WERI-Rb-1 (cell line): ENCODE measurements at regions not wholly inside any gene's neighbourhood (a gene's known extent, or its start where the extent isn't known, plus 50 kb on each side); places are given as distances from the start of the nearest gene placed in this dataset.
"Not testable (repeated sequence)": the region's sequence is repeated elsewhere in the genome, so short reads cannot be mapped to it uniquely, and the experiment has no call there.

Experiments
- DNase-seq: peaks from one replicate; pipeline ENCODE4 v3.0.0-alpha.2; 2020
- H3K27ac ChIP-seq: fragments of 250-450 bp; sonication (Bioruptor Pico); 2 replicates; pipeline ENCODE4 v1.5.1; 2020; ENCODE audit warnings: mild to moderate bottlenecking, moderate library complexity
- H3K27me3 ChIP-seq: fragments of 250-450 bp; sonication (Bioruptor Pico); 2 replicates; pipeline ENCODE4 v1.5.1; 2021; ENCODE audit warnings: mild to moderate bottlenecking, low read depth, moderate library complexity; ENCODE audit not compliant: insufficient read depth, severe bottlenecking
- H3K36me3 ChIP-seq: fragments of 250-450 bp; sonication (Bioruptor Pico); 2 replicates; pipeline ENCODE4 v1.5.1; 2020; ENCODE audit warnings: mild to moderate bottlenecking, moderate library complexity
- H3K4me3 ChIP-seq: 2 replicates; pipeline ENCODE4 v1.5.1; 2011; ENCODE audit warnings: low read depth, mild to moderate bottlenecking, control low read depth, low read length
- H3K9me3 ChIP-seq: fragments of 250-450 bp; sonication (Bioruptor Pico); 2 replicates; pipeline ENCODE4 v1.5.1; 2021; ENCODE audit warnings: mild to moderate bottlenecking, moderate library complexity; ENCODE audit not compliant: severe bottlenecking
- CTCF ChIP-seq: IDR thresholded peaks from 2 replicates; pipeline ENCODE4 v1.5.1; 2011; ENCODE audit warnings: low read depth, mild to moderate bottlenecking, control low read depth, inconsistent platforms, low read length

DNA sequence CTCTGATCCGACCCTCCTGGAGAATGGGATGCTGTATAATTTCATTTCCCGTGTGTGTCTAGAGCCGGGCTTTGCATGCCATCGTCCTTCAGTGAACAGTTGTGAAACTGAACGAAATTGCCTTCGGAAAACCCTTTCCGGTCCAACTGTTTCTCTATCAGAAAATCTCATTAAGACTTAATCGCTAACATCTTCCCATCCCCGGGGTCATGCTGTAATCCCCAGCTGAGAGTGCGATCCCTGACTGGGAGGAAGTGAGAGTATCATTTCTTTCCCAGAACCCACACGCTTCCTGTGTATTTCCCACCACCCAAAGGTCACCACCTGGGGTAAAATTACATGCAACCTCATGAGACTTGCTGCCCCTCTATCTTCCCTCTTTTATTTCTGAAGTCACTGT is 75.6 kb upstream of the RBFOX1 start:
- no peak overlapping the region for H3K27ac ChIP-seq
- no peaks in the 10 kb centered on the region for H3K9me3 ChIP-seq
- DNase-seq, result peak; percentile 51
- H3K27me3 ChIP-seq, result peaks cover 78% of the 10 kb centered on the region
- TF ChIP-seq CTCF, result no peak
- H3K4me3 ChIP-seq, result no peak overlapping the region
- no peaks in the 10 kb centered on the region for H3K36me3 ChIP-seq

DNA sequence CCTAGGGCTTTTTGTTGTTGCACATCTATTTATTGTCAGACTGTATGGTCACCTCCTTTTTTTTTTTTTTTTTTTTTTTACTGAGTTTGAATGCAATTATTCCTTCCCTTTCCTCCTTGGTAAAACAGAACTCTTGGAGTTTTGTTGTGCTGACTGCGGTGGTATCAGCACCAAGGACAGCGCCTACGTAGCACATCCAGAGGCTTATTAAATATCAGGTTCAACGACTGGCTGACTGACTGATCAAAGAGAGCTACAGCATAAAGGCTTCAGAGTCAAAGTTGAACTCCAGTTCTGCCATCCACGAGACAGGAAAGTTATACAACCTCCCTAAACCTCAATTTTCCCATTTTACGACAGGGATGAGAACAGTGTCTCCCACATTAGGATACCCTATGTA is 86.1 kb upstream of the RBFOX1 start:
- Histone ChIP-seq H3K9me3 (no peaks in the 10 kb centered on the region), H3K27ac (no peak overlapping the region), H3K27me3 (peaks cover 33% of the 10 kb centered on the region), H3K4me3 (no peak overlapping the region), H3K36me3 (no peaks in the 10 kb centered on the region)
- no peak for DNase-seq
- no peak for TF ChIP-seq CTCF

DNA sequence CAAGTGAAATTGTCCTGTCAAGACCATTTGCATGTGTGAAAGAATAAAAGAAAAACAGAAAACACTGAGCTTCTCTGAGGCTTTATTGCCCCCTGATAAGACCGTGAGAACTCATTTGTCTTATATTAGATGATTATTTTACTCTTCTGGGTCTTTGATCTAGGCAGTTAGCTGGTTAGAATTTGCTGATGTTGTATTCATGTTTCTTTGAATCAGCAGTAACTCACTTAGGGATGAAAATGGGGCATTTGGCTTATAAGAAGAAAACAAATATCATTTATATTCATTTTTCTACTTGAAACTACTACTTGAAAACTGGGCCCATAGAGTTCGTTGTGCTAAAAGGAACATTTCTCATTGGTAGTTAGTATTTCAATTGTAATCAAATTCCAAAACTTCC is 93.1 kb upstream of the RBFOX1 start:
- no peak for DNase-seq
- no peak for TF ChIP-seq CTCF
- no peaks in the 10 kb centered on the region for H3K36me3 ChIP-seq
- H3K27me3 ChIP-seq, result peaks cover 14% of the 10 kb centered on the region
- no peak overlapping the region for H3K27ac ChIP-seq
- no peaks in the 10 kb centered on the region for H3K9me3 ChIP-seq
- no peak overlapping the region for H3K4me3 ChIP-seq

DNA sequence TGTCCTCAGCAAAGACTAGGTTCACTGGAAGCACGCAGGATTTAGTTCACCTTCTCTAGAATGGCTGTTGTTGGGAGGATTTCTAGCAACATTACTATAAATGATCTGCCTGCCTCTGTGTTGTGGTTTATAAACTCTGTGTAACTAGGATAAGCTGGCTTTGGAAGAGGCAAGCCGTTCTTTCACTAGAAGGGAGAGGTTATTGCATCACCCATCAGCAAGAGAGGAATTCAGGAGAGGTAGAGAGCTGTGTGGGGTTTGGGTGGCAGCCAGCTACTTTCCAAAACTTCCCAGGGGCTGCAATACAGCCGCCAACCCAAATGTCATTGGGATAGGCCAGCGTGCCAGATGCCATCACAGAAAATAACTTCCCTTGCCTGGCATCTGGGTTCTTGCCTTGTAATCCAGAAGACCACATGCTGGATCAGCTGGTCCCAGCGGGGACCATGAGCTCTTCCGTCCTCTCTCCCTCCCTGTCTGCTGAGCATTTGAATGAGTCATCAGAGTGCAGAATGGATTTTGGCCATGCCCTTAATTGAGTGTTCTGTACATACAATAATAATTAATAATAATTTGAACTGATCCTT is 95.7 kb upstream of the RBFOX1 start:
- Histone ChIP-seq H3K4me3 (no peak overlapping the region), H3K27me3 (peaks cover 14% of the 10 kb centered on the region), H3K36me3 (no peaks in the 10 kb centered on the region), H3K9me3 (no peaks in the 10 kb centered on the region), H3K27ac (no peak overlapping the region)
- no peak for DNase-seq
- no peak for TF ChIP-seq CTCF

GRCh38 chr16:7233975-7234374 is 98.7 kb upstream of the RBFOX1 start:
- H3K27me3 ChIP-seq, result peaks cover 23% of the 10 kb centered on the region
- no peak overlapping the region for H3K27ac ChIP-seq
- no peaks in the 10 kb centered on the region for H3K9me3 ChIP-seq
- H3K4me3 ChIP-seq, result no peak overlapping the region
- no peak for DNase-seq
- H3K36me3 ChIP-seq, result no peaks in the 10 kb centered on the region
- no peak for TF ChIP-seq CTCF

DNA sequence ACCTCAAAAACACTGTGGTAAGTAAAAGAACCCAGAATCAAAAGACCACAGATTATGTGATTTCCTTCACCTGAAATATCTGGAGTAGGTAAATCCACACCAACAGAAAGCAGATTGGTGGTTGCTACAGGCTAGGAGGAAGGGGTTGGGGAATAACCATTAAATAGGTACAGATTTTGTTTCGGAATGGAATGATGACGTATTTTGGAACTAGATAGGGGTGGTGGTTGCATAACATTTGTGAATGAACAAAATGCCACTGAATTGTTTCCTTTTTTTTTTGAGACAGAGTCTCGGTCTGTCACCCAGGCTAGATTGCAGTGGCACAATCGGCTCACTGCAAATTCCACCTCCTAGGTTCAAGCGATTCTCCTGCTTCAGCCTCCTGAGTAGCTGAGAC is 100.9 kb upstream of the RBFOX1 start:
- no peak overlapping the region for H3K4me3 ChIP-seq
- DNase-seq, result no peak
- no peak overlapping the region for H3K27ac ChIP-seq
- H3K27me3 ChIP-seq, result peaks cover 31% of the 10 kb centered on the region
- no peaks in the 10 kb centered on the region for H3K36me3 ChIP-seq
- H3K9me3 ChIP-seq, result no peaks in the 10 kb centered on the region
- no peak for TF ChIP-seq CTCF

GRCh38 chr16:7229433-7230218 is 103.0 kb upstream of the RBFOX1 start:
- H3K36me3 ChIP-seq, H3K4me3 ChIP-seq, H3K27ac ChIP-seq, H3K9me3 ChIP-seq, DNase-seq: not testable (repeated sequence)
- H3K27me3 ChIP-seq, result peaks cover 26% of the 10 kb centered on the region
